ENCODE measurements at regions not wholly inside any gene's neighbourhood (a gene's known extent, or its start where the extent isn't known, plus 50 kb on each side); places are given as distances from the start of the nearest gene placed in this dataset.

- Histone ChIP-seq H3K4me2 (ENCODE audit: insufficient read depth in 1 of 2, low read depth in 2 of 2, low read length in 2 of 2) (no peak overlapping the region), H3K27me3 (replicated peaks in 1 of 4; ENCODE audit: control insufficient read depth in 3 of 4, extremely low read depth in 1 of 4, insufficient read depth in 3 of 4, low read length in 3 of 4) (no peaks in the 10 kb centered on the region), H2BK20ac (ENCODE audit: low read length) (no peak overlapping the region), H4K5ac (ENCODE audit: insufficient read length, low read depth, low read length) (no peak overlapping the region), H2AFZ (ENCODE audit: low read length) (no peak overlapping the region), H3K27ac (ENCODE audit: low read depth, low read length) (no peak overlapping the region), H3K79me1 (ENCODE audit: low read depth, low read length) (no peaks in the 10 kb centered on the region), H2BK120ac (replicated peaks; ENCODE audit: low read depth, low read length) (no peak overlapping the region), H2BK15ac (ENCODE audit: low read length) (no peak overlapping the region), H3K4ac (replicated peaks; ENCODE audit: insufficient read length, low read depth, low read length) (no peak overlapping the region), H2AK5ac (ENCODE audit: low read depth, low read length) (no peak overlapping the region), H4K91ac (replicated peaks; ENCODE audit: insufficient read length, low read length) (no peak overlapping the region), H3K23ac (ENCODE audit: insufficient read length) (no peak overlapping the region), H2BK12ac (ENCODE audit: low read depth, low read length) (no peak overlapping the region), H3K4me3 (ENCODE audit: extremely low read depth in 1 of 4, insufficient read depth in 2 of 4, low read depth in 3 of 4, low read length in 4 of 4) (no peak overlapping the region), H3K79me2 (ENCODE audit: control insufficient read depth in 1 of 2, insufficient read depth in 2 of 2, low read length in 2 of 2) (no peaks in the 10 kb centered on the region), H3K18ac (ENCODE audit: extremely low read depth, low read length) (no peak overlapping the region), H4K20me1 (replicated peaks in 1 of 2; ENCODE audit: control insufficient read depth in 1 of 2, insufficient read depth in 2 of 2, low read length in 2 of 2) (no peaks in the 10 kb centered on the region), H3K9ac (replicated peaks in 1 of 4; ENCODE audit: extremely low read depth in 1 of 4, low read depth in 3 of 4, low read length in 3 of 4) (no peak overlapping the region), H4K8ac (ENCODE audit: extremely low read depth, insufficient read depth, low read length) (no peak overlapping the region), H3K23me2 (ENCODE audit: low read depth, low read length) (no peaks in the 10 kb centered on the region; the same call in 1 of the 2 replicates), H3K36me3 (ENCODE audit: control insufficient read depth in 2 of 4, insufficient read depth in 4 of 4, low read length in 3 of 4) (no peaks in the 10 kb centered on the region), H3K14ac (ENCODE audit: insufficient read length) (no peak overlapping the region), H3K4me1 (replicated peaks in 1 of 4; ENCODE audit: control insufficient read depth in 3 of 4, insufficient read depth in 4 of 4, low read length in 3 of 4) (no peaks in the 10 kb centered on the region), H3K9me3 (ENCODE audit: insufficient read depth in 2 of 2, low read depth in 1 of 2, low read length in 1 of 2) (no peaks in the 10 kb centered on the region), H2BK5ac (ENCODE audit: low read depth, low read length) (no peak overlapping the region), H3K56ac (replicated peaks; ENCODE audit: insufficient read length, low read depth, low read length) (no peak overlapping the region)
- FAIRE-seq (no peak), DNase-seq (ENCODE audit: low read depth in 1 of 2, low spot score in 2 of 2) (no peak)
- 88% methylated on average over 2 of the region's 2 CpGs; no CpG with 5 or more reads in 1 of the 2 experiments for WGBS, 2 experiments (ENCODE audit: extremely low coverage in 1 of 2, insufficient coverage in 1 of 2, insufficient read length in 1 of 2, insufficient replicate concordance in 2 of 2, low coverage in 1 of 2, low lambda C conversion rate in 2 of 2, missing lambda C conversion rate in 1 of 2)
- CTCF ChIA-PET (ENCODE audit: partially characterized antibody), result interaction anchor here (0.7 kb wide), 1 partner anchor 1012 kb away, joined by 4 read pairs; no protein-coding TSS in a partner anchor
- POLR2A ChIA-PET (ENCODE audit: partially characterized antibody), result no interaction called here
- TF ChIP-seq HDAC2 (IDR thresholded peaks at IDR 0.05; ENCODE audit: borderline replicate concordance in 1 of 2, low read depth in 2 of 2, low read length in 2 of 2), result no peak
- no peak for TF ChIP-seq SIRT6 (IDR thresholded peaks at IDR 0.05; ENCODE audit: low read length)
- no peak for TF ChIP-seq TBP (IDR thresholded peaks at IDR 0.05; ENCODE audit: low read depth, low read length)
- no peak for TF ChIP-seq HDAC6 (IDR thresholded peaks at IDR 0.05; ENCODE audit: low read depth, low read length)
- TF ChIP-seq, protein P1, sequence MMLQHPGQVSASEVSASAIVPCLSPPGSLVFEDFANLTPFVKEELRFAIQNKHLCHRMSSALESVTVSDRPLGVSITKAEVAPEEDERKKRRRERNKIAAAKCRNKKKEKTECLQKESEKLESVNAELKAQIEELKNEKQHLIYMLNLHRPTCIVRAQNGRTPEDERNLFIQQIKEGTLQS (IDR thresholded peaks at IDR 0.05; ENCODE audit: insufficient read depth, low read depth, low read length), result no peak
- TF ChIP-seq, protein P2, sequence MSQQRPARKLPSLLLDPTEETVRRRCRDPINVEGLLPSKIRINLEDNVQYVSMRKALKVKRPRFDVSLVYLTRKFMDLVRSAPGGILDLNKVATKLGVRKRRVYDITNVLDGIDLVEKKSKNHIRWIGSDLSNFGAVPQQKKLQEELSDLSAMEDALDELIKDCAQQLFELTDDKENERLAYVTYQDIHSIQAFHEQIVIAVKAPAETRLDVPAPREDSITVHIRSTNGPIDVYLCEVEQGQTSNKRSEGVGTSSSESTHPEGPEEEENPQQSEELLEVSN (IDR thresholded peaks at IDR 0.05), result no peak
- TF ChIP-seq EGR1 (IDR thresholded peaks at IDR 0.05; ENCODE audit: borderline replicate concordance, low read depth, low read length), result no peak
- no peak for TF ChIP-seq ZNF274 (IDR thresholded peaks at IDR 0.05; ENCODE audit: borderline replicate concordance, extremely low read depth, low read length)
- TF ChIP-seq GTF2F1 (IDR thresholded peaks at IDR 0.05; ENCODE audit: borderline replicate concordance, low read depth, low read length), result no peak
- no peak for TF ChIP-seq JUND (IDR thresholded peaks at IDR 0.05; ENCODE audit: low read length)
- TF ChIP-seq EZH2 (IDR thresholded peaks at IDR 0.05; ENCODE audit: low read depth, low read length, severe bottlenecking), result no peak
- TF ChIP-seq RFX5 (IDR thresholded peaks at IDR 0.05; ENCODE audit: borderline replicate concordance, low read depth, low read length), result no peak
These were observed 991.6 kb downstream of the SLC6A15 start for GRCh38 chr12:83920821-83921547.

All from H1 (cell line).